B cell (primary cell): ENCODE measurements at regions not wholly inside any gene's neighbourhood (a gene's known extent, or its start where the extent isn't known, plus 50 kb on each side); places are given as distances from the start of the nearest gene placed in this dataset.

ENCODE experiments used
- ATAC-seq: fragments of 200-7000 bp; cut with Tn5 transposase; one replicate; pipeline ENCODE4 v1.10.0; 2021; ENCODE audit warnings: low read depth, mild to moderate bottlenecking, moderate number of reproducible peaks, moderate library complexity
- CTCF ChIA-PET: fragments of 350-600 bp; sonication (Branson Sonifier 250); formaldehyde crosslinking; loops from one replicate; lab custom pipeline; 2021; ENCODE audit warnings: antibody characterized with exemption, inconsistent platforms; lab: Charles Lee
- POLR2A ChIA-PET: fragments of 350-600 bp; sonication (Branson Sonifier 250); formaldehyde crosslinking; loops from one replicate; lab custom pipeline; 2021; ENCODE audit warnings: antibody characterized with exemption; lab: Charles Lee
- DNase-seq: peaks from one replicate; pipeline ENCODE4 v3.0.0; 2013
- H2AFZ ChIP-seq: 2 replicates; pipeline ENCODE4 v1.6.1; 2012; ENCODE audit warnings: mild to moderate bottlenecking, low read depth, low read length; ENCODE audit not compliant: insufficient read depth, poor library complexity, severe bottlenecking
- H3K27ac ChIP-seq, 2 donors: 1 replicate in 1 of 2; 2 replicates in 1 of 2; pipeline ENCODE4 v1.5.1; 2012 to 2013; ENCODE audit warnings: low read length in 2 of 2, mild to moderate bottlenecking in 2 of 2, moderate library complexity in 1 of 2
- H3K27me3 ChIP-seq, 4 experiments: fragments of 200-600 bp in 1 of 4; sonication (generic) in 1 of 4; replicated peaks in 1 of 4; 1 replicate in 2 of 4; 2 replicates in 2 of 4; pipeline versions ENCODE4 v1.6.1 to v1.7.0; 2013 to 2016; ENCODE audit warnings: low read length in 3 of 4, mild to moderate bottlenecking in 2 of 4, mixed read lengths in 1 of 4, moderate library complexity in 1 of 4; ENCODE audit not compliant: insufficient read depth in 4 of 4, control insufficient read depth in 3 of 4; ENCODE audit errors: control extremely low read depth in 1 of 4
- H3K36me3 ChIP-seq, 2 experiments: replicated peaks in 1 of 2; 1 replicate in 1 of 2; 2 replicates in 1 of 2; pipeline versions ENCODE4 v1.6.1 to v1.7.1; 2013; ENCODE audit warnings: low read length in 1 of 2; ENCODE audit not compliant: insufficient read depth in 2 of 2, control insufficient read depth in 1 of 2; ENCODE audit errors: control extremely low read depth in 1 of 2, extremely low read depth in 1 of 2
- H3K4me1 ChIP-seq, 2 donors: fragments of 200-600 bp in 1 of 2; sonication (generic) in 1 of 2; 1 replicate in 1 of 2; 2 replicates in 1 of 2; pipeline versions ENCODE4 v1.5.1 to v1.6.1; 2013 to 2017; ENCODE audit warnings: low read length in 2 of 2; ENCODE audit not compliant: control insufficient read depth in 2 of 2, insufficient read depth in 2 of 2
- H3K4me2 ChIP-seq: replicated peaks from 2 replicates; pipeline ENCODE3; 2012; ENCODE audit warnings: mild to moderate bottlenecking, low read depth, low read length; ENCODE audit not compliant: poor library complexity, severe bottlenecking
- H3K4me3 ChIP-seq, 5 experiments: fragments of 200-600 bp in 1 of 5; sonication (generic) in 1 of 5; 1 replicate in 3 of 5; 2 replicates in 2 of 5; pipeline versions ENCODE4 v1.5.1 to v1.7.0; 2011 to 2016; ENCODE audit warnings: low read length in 4 of 5, mild to moderate bottlenecking in 4 of 5, low read depth in 2 of 5, control low read depth in 1 of 5, moderate library complexity in 1 of 5; ENCODE audit not compliant: insufficient read depth in 1 of 5; ENCODE audit errors: control extremely low read depth in 1 of 5, extremely low read depth in 1 of 5
- H3K79me2 ChIP-seq: fragments of 200-600 bp; sonication (generic); one replicate; pipeline ENCODE4 v1.6.0; 2016; ENCODE audit warnings: low read length; ENCODE audit not compliant: control insufficient read depth, insufficient read depth
- H3K9ac ChIP-seq: fragments of 200-600 bp; sonication (generic); 2 replicates; pipeline ENCODE4 v1.6.1; 2017; ENCODE audit warnings: mild to moderate bottlenecking, low read length, moderate library complexity
- H3K9me3 ChIP-seq, 3 donors: one replicate each; pipeline versions ENCODE4 v1.6.1 to v1.7.1; 2013; ENCODE audit warnings: low read length in 2 of 3; ENCODE audit not compliant: control insufficient read depth in 2 of 3, insufficient read depth in 1 of 3; ENCODE audit errors: control extremely low read depth in 1 of 3
- H4K20me1 ChIP-seq: 2 replicates; pipeline ENCODE4 v1.6.0; 2012; ENCODE audit warnings: mild to moderate bottlenecking, low read length; ENCODE audit not compliant: insufficient read depth, control insufficient read depth, poor library complexity, severe bottlenecking
- H3K27ac Mint-ChIP-seq: one replicate; pipeline ENCODE4 v1.8.0; 2021; ENCODE audit warnings: mixed read lengths
- H3K27me3 Mint-ChIP-seq: one replicate; pipeline ENCODE4 v1.8.0; 2021; ENCODE audit warnings: mixed read lengths
- H3K4me1 Mint-ChIP-seq: one replicate; pipeline ENCODE4 v1.8.0; 2021; ENCODE audit warnings: mixed read lengths
- H3K4me3 Mint-ChIP-seq: one replicate; pipeline ENCODE4 v1.8.0; 2021; ENCODE audit warnings: mixed read lengths
- H3K9me3 Mint-ChIP-seq: one replicate; pipeline ENCODE4 v1.8.0; 2022; ENCODE audit warnings: mixed read lengths; ENCODE audit not compliant: insufficient read depth
- EZH2 ChIP-seq: IDR thresholded peaks from 2 replicates; pipeline ENCODE4 v1.6.1; 2012; ENCODE audit warnings: borderline replicate concordance, low read depth, mild to moderate bottlenecking, moderate library complexity, low read length; ENCODE audit not compliant: insufficient read depth, poor library complexity, severe bottlenecking
- WGBS: methylation state at CpG from one replicate; pipeline ENCODE4 v1.1.5; 2013; ENCODE audit warnings: missing lambda C conversion rate; ENCODE audit not compliant: insufficient coverage; 5-methylcytosine and 5-hydroxymethylcytosine counted together
- intact Hi-C: fragments of 100-400 bp; cut with micrococcal nuclease; formaldehyde crosslinking; loops from one replicate; pipeline ENCODE4 v1.10.0; 2022
- TF ChIP-seq, protein P1 (sequence below): fragments of 200-600 bp; IDR thresholded peaks from one replicate; pipeline ENCODE4 v1.8.0; 2022; ENCODE audit warnings: antibody characterized with exemption, mild to moderate bottlenecking

DNA sequence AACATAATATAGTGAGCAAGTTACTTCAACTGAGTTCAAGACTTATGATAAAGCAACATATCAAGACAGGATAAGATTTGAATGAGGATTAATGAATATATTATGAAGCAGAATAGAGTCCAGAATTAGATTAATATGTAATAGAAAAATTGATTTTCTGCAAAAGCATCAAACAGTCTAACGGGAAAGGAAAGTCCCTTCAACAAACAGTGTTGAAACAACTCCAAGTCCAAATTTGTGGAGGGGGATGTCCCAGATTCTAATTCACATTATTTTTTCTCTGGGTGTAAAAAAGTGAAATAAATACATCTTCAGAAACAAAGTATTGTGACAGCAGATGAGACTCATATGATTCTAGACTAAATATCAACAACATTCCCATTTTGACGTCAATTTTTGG, 289.7 kb downstream of the C6orf118 start:
- H3K4me1 Mint-ChIP-seq, result no peaks in the 10 kb centered on the region
- ChIA-PET CTCF (no interaction called here), POLR2A (no interaction called here)
- H3K36me3 ChIP-seq, result no peaks in the 10 kb centered on the region
- no peak overlapping the region for H3K4me2 ChIP-seq
- intact Hi-C loops, result no loop called here
- ATAC-seq (no peak), DNase-seq (no peak)
- H3K27ac Mint-ChIP-seq, result no peak overlapping the region
- no peaks in the 10 kb centered on the region for H4K20me1 ChIP-seq
- TF ChIP-seq, protein P1, sequence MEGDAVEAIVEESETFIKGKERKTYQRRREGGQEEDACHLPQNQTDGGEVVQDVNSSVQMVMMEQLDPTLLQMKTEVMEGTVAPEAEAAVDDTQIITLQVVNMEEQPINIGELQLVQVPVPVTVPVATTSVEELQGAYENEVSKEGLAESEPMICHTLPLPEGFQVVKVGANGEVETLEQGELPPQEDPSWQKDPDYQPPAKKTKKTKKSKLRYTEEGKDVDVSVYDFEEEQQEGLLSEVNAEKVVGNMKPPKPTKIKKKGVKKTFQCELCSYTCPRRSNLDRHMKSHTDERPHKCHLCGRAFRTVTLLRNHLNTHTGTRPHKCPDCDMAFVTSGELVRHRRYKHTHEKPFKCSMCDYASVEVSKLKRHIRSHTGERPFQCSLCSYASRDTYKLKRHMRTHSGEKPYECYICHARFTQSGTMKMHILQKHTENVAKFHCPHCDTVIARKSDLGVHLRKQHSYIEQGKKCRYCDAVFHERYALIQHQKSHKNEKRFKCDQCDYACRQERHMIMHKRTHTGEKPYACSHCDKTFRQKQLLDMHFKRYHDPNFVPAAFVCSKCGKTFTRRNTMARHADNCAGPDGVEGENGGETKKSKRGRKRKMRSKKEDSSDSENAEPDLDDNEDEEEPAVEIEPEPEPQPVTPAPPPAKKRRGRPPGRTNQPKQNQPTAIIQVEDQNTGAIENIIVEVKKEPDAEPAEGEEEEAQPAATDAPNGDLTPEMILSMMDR, result no peak
- no peak for TF ChIP-seq EZH2
- peaks cover 0 to 4% (median 0%) of the 10 kb centered on the region in 3 donors for H3K9me3 ChIP-seq
- H3K4me1 ChIP-seq, result no peaks in the 10 kb centered on the region
- no peak overlapping the region for H3K4me3 ChIP-seq
- H3K9ac ChIP-seq, result no peak overlapping the region
- no peaks in the 10 kb centered on the region for H3K27me3 ChIP-seq
- H3K27ac ChIP-seq, result no peak overlapping the region
- no peaks in the 10 kb centered on the region for H3K27me3 Mint-ChIP-seq
- WGBS, result no CpG with 5 or more reads among the region's 2 CpGs
- no peaks in the 10 kb centered on the region for H3K79me2 ChIP-seq
- peaks cover 3% of the 10 kb centered on the region for H3K9me3 Mint-ChIP-seq
- H2AFZ ChIP-seq, result no peak overlapping the region
- no peak overlapping the region for H3K4me3 Mint-ChIP-seq

DNA sequence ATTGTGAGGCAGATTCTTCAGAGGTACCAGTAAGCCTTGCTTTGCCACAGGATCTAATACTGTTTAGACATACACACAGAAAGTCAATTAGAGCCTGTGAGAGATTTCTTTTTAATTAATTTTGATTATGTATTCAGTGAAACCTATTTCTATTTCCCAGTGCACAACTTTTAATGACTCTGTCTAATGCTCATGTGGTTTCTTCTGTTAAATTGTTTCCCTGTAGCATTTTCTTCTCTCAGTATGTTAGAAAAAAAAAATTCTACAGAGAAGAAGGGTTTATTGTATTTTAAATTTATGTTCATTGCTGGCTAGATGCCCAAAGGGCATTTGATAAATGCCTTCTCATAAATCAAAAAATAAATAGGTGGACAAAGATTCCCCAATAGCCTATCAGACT, 293.7 kb downstream of the C6orf118 start:
- TF ChIP-seq, protein P1, result no peak
- no peak for TF ChIP-seq EZH2
- Histone ChIP-seq H3K4me1 (no peaks in the 10 kb centered on the region), H3K36me3 (no peaks in the 10 kb centered on the region), H3K9me3 (peaks cover 0 to under 1% (median 0%) of the 10 kb centered on the region in 3 donors), H3K79me2 (no peaks in the 10 kb centered on the region), H3K27me3 (no peaks in the 10 kb centered on the region), H4K20me1 (no peaks in the 10 kb centered on the region), H3K9ac (no peak overlapping the region), H3K4me3 (no peak overlapping the region), H3K4me2 (no peak overlapping the region), H2AFZ (no peak overlapping the region), H3K27ac (no peak overlapping the region)
- Mint-ChIP-seq H3K27ac (no peak overlapping the region), H3K27me3 (no peaks in the 10 kb centered on the region), H3K4me1 (no peaks in the 10 kb centered on the region), H3K4me3 (no peak overlapping the region), H3K9me3 (peaks cover 5% of the 10 kb centered on the region)
- CTCF ChIA-PET, result no interaction called here
- POLR2A ChIA-PET, result no interaction called here
- intact Hi-C loops, result no loop called here
- ATAC-seq, result no peak
- DNase-seq, result no peak
